Activated T-cell treated with anti-CD3 and anti-CD28 coated beads, Interleukin-2, amount 50 U/mL, for 24 hours (primary cell): ENCODE measurements at regions not wholly inside any gene's neighbourhood (a gene's known extent, or its start where the extent isn't known, plus 50 kb on each side); places are given as distances from the start of the nearest gene placed in this dataset.
"Not testable (repeated sequence)": the region's sequence is repeated elsewhere in the genome, so short reads cannot be mapped to it uniquely, and the experiment has no call there.

Experiments
- DNase-seq: peaks from one replicate; pipeline ENCODE4 v3.0.0-alpha.2; 2020
- H3K27ac Mint-ChIP-seq: 2 replicates; pipeline ENCODE4 v1.8.0; 2020; ENCODE audit warnings: mild to moderate bottlenecking, mixed read lengths
- H3K27me3 Mint-ChIP-seq: 2 replicates; pipeline ENCODE4 v1.8.0; 2020; ENCODE audit warnings: mixed read lengths
- H3K36me3 Mint-ChIP-seq: 2 replicates; pipeline ENCODE4 v1.8.0; 2020; ENCODE audit warnings: low read depth, mixed read lengths
- H3K4me1 Mint-ChIP-seq: 2 replicates; pipeline ENCODE4 v1.8.0; 2020; ENCODE audit warnings: low read depth, mixed read lengths
- H3K4me3 Mint-ChIP-seq: 2 replicates; pipeline ENCODE4 v1.8.0; 2020; ENCODE audit warnings: mild to moderate bottlenecking, moderate library complexity, mixed read lengths
- H3K9me3 Mint-ChIP-seq: 2 replicates; pipeline ENCODE4 v1.8.0; 2020; ENCODE audit warnings: mixed read lengths

DNA sequence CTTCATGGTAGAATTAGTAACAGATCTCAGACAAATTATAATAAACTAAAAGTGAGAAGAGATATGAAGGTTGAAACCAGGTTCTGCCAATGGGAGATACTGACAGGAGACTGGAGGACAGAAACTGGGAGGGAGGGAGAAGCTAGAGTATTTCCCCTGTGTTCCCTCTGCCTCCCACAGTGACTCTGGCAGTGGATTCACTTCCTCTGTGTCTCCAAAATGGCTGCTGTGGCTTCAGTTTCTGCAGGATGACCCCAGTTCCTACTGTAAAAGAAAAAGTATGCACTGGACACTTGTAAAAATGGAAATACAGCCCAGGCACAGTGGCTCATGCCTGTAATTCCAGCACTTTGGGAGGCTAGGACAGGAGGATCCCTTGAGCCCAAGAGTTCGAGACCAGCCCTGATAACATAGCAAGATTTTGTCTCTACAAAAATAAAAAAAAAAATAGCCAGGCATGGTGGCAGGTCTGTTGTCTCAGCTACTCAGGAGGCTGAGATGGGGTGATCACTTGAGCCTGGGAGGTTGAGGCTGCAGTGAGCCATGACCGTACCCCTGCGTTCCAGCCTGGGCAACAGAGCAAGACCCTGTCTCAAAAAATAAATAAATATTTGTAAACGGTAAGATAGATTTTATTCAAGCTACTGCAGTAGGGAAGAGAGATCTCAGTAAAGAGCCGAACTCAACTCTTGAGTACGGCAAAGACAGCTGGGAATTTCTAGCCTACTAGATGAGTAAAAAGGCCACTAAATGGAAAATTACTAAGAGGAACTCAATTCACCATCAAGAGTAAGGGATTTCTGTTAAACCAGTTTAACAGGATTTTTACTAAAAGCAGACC, 156.6 kb upstream of the TRIM24 start:
- Mint-ChIP-seq H3K4me1 (no peaks in the 10 kb centered on the region), H3K27ac (no peak overlapping the region), H3K27me3 (no peaks in the 10 kb centered on the region), H3K9me3 (no peaks in the 10 kb centered on the region), H3K4me3 (no peak overlapping the region), H3K36me3 (no peaks in the 10 kb centered on the region)
- DNase-seq, result no peak

GRCh38 chr7:138304071-138304320, 156.1 kb upstream of the TRIM24 start:
- no peak overlapping the region for H3K4me3 Mint-ChIP-seq
- DNase-seq, result no peak
- H3K27me3 Mint-ChIP-seq, result no peaks in the 10 kb centered on the region
- H3K4me1 Mint-ChIP-seq, result no peaks in the 10 kb centered on the region
- H3K36me3 Mint-ChIP-seq, result no peaks in the 10 kb centered on the region
- H3K9me3 Mint-ChIP-seq, result no peaks in the 10 kb centered on the region
- no peak overlapping the region for H3K27ac Mint-ChIP-seq

GRCh38 chr7:138307633-138308032, 152.4 kb upstream of the TRIM24 start:
- no peak overlapping the region for H3K27ac Mint-ChIP-seq
- DNase-seq, result no peak
- H3K27me3 Mint-ChIP-seq, result no peaks in the 10 kb centered on the region
- H3K4me3 Mint-ChIP-seq, result no peak overlapping the region
- no peaks in the 10 kb centered on the region for H3K9me3 Mint-ChIP-seq
- H3K36me3 Mint-ChIP-seq, result no peaks in the 10 kb centered on the region
- H3K4me1 Mint-ChIP-seq, result no peaks in the 10 kb centered on the region

GRCh38 chr7:138308136-138308535, 151.9 kb upstream of the TRIM24 start:
- no peaks in the 10 kb centered on the region for H3K4me1 Mint-ChIP-seq
- DNase-seq, result no peak
- H3K36me3 Mint-ChIP-seq, result no peaks in the 10 kb centered on the region
- H3K9me3 Mint-ChIP-seq, result no peaks in the 10 kb centered on the region
- H3K27me3 Mint-ChIP-seq, result no peaks in the 10 kb centered on the region
- no peak overlapping the region for H3K27ac Mint-ChIP-seq
- no peak overlapping the region for H3K4me3 Mint-ChIP-seq

GRCh38 chr7:138309186-138309585, 150.9 kb upstream of the TRIM24 start:
- Mint-ChIP-seq H3K27me3 (no peaks in the 10 kb centered on the region), H3K4me3 (no peak overlapping the region), H3K36me3 (no peaks in the 10 kb centered on the region), H3K4me1 (no peaks in the 10 kb centered on the region), H3K27ac (no peak overlapping the region), H3K9me3 (no peaks in the 10 kb centered on the region)
- DNase-seq, result no peak

DNA sequence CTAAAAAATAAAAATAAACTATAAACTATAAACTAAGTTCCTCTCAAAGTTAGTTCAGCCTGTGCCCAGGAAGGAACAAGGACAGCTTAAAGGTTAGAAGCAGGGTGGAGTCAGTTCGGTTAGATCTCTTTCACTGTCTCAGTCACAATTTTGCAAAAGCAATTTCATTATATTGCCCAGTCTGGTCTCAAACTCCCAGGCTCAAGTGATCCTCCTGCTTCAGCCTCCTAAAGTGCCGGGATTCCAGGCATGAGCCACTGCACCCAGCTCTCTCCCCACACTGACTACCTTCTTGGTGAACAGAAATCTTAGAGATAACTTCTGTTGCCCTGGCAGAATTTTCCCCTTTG, 146.3 kb upstream of the TRIM24 start:
- Mint-ChIP-seq H3K9me3 (no peaks in the 10 kb centered on the region), H3K27me3 (peaks cover 8% of the 10 kb centered on the region), H3K27ac (no peak overlapping the region), H3K36me3 (no peaks in the 10 kb centered on the region), H3K4me3 (no peak overlapping the region), H3K4me1 (no peaks in the 10 kb centered on the region)
- DNase-seq, result no peak

DNA sequence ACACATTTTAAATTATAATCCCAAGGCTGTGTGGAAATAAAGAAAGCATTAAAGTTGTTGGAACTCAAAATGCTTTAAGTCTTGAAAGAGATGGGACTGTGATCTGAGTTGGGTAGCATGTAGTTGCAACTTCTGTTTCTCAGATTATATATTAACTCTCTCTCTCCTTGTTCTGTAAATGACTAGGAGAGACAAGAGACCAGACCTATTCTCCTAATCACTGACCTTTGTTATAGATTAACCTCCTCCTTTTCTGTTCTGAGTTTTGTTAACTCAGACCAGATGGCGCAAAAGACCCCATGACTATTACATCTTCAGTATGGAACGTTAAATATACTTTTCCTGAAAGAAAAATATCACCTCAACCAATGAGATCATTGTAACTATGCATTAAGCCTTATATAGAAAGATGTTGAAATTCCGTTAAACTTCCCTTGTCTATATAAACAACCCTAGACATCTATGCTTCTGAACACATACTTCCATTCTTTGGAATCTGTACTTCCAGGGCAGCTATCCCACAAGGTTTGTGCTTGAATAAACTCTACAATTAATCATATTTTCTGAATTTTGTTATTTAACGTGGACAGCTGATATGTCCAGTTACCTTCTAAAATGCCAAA, 143.5 kb upstream of the TRIM24 start:
- Mint-ChIP-seq H3K4me1 (no peaks in the 10 kb centered on the region), H3K9me3 (no peaks in the 10 kb centered on the region), H3K27me3 (peaks cover 9% of the 10 kb centered on the region), H3K27ac (no peak overlapping the region), H3K36me3 (no peaks in the 10 kb centered on the region), H3K4me3 (no peak overlapping the region)
- no peak for DNase-seq

DNA sequence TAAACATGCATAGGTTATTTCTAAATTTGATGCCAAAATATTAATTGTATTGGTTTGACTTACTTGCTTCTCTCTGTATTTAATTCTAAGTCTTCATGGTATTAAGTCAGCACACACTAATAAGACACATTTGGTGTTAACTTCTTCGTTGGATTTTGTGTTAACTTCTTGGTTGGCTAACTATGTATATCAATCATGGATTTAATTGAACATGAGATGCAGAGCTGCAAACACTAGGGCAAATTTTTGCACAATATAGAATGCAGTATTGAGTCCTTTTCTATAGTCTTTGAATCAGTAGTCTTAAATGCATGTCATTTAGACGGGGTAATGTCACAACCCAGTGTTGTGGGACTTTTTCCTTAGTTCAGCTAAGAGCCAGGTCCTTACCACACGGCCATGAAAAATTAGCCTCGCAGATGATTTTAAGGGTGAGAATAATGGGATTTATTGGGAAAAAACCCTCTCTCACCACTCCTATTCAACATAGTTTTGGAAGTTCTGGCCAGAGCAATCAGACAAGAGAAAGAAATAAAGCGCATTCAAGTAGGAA, 142.9 kb upstream of the TRIM24 start:
- Mint-ChIP-seq H3K27me3 (peaks cover 11% of the 10 kb centered on the region), H3K9me3 (no peaks in the 10 kb centered on the region), H3K36me3 (no peaks in the 10 kb centered on the region), H3K27ac (no peak overlapping the region), H3K4me1 (no peaks in the 10 kb centered on the region), H3K4me3 (no peak overlapping the region)
- DNase-seq, result no peak

DNA sequence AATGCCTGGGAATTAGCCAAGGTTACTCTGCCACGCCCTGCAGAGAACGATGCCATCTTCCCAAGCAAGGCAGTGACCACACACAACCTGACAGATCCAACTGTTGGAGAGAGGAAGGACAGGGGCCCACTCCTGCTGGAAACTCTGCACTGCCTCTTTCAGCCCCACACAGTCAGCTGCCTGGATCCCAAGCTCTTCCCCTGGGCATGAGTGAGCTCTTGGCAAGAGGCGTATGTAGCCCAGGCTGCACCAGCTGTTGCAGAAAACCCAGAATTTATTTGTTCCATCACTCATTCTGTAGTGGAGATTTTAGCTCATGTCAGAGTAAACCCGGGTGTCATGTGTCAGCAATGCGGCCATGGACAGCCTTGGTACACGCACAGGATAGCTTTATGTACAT, 135.1 kb upstream of the TRIM24 start:
- Mint-ChIP-seq H3K4me1 (no peaks in the 10 kb centered on the region), H3K27me3 (peaks cover 2% of the 10 kb centered on the region), H3K4me3 (no peak overlapping the region), H3K9me3 (peaks cover 16% of the 10 kb centered on the region), H3K27ac (no peak overlapping the region), H3K36me3 (no peaks in the 10 kb centered on the region)
- no peak for DNase-seq

GRCh38 chr7:138325434-138325833, 134.6 kb upstream of the TRIM24 start:
- Mint-ChIP-seq H3K36me3 (no peaks in the 10 kb centered on the region), H3K27me3 (peaks cover 2% of the 10 kb centered on the region), H3K9me3 (peaks cover 16% of the 10 kb centered on the region), H3K4me1 (no peaks in the 10 kb centered on the region), H3K4me3 (no peak overlapping the region), H3K27ac (no peak overlapping the region)
- DNase-seq, result no peak

DNA sequence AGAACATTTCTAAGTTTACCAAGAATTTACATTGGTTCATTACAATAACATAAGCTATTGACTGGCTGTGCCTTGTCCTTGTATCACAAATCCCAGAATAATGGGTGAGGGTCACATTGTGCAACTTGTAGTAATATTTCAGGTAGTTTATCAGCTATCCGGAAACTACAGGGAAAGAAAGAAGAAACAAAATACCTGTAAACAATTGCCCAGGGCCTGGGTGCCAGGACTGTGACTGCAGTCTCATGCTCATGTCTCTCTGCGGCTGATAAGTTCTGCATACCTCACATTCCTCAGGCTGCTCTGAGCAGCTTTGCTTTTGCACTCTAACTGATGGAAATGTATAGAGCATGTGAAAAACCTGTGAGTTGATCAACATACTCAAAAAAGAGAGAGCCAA, 131.8 kb upstream of the TRIM24 start:
- Mint-ChIP-seq H3K36me3 (no peaks in the 10 kb centered on the region), H3K4me3 (no peak overlapping the region), H3K27me3 (no peaks in the 10 kb centered on the region), H3K27ac (no peak overlapping the region), H3K9me3 (peaks cover 19% of the 10 kb centered on the region), H3K4me1 (no peaks in the 10 kb centered on the region)
- no peak for DNase-seq

DNA sequence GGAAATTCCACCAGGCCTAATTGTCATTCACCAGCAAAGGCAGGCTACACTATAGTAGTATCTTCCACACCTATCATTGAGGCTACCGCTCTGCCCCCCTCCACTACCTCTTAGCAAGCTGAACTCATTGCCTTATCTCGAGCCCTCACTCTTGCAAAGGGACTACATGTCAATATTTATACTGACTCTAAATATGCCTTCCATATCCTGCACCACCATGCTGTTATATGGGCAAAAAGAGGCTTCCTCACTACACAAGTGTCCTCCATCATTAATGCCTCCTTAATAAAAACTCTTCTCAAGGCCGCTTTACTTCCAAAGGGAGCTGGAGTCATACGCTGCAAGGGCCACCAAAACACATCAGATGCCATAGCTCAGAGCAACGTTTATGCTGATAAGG, 127.2 kb upstream of the TRIM24 start:
- H3K36me3 Mint-ChIP-seq, H3K27ac Mint-ChIP-seq, H3K4me3 Mint-ChIP-seq, H3K27me3 Mint-ChIP-seq, H3K4me1 Mint-ChIP-seq, DNase-seq: not testable (repeated sequence)
- peaks cover 25% of the 10 kb centered on the region for H3K9me3 Mint-ChIP-seq

DNA sequence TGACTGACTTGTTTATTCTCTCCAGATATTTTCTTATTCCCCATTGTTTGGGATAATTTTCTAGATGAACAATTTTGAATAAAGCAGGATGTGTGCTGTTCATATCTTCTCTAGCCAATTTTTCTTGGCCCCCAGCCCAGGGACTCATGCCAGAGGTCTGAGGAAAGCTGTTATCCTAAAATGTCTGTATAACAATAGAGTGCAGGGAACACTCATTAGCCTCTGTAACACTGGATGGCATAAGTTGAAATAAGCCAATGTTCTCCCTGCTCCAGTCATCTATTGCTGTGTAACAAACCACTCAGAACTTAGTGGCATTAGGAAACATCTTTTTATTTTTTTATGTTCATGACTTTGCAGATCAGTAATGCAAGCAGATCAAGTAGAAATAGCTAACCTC, 121.7 kb upstream of the TRIM24 start:
- Mint-ChIP-seq H3K9me3 (peaks cover 37% of the 10 kb centered on the region), H3K4me1 (no peaks in the 10 kb centered on the region), H3K27ac (no peak overlapping the region), H3K4me3 (no peak overlapping the region), H3K27me3 (no peaks in the 10 kb centered on the region), H3K36me3 (no peaks in the 10 kb centered on the region)
- no peak for DNase-seq

DNA sequence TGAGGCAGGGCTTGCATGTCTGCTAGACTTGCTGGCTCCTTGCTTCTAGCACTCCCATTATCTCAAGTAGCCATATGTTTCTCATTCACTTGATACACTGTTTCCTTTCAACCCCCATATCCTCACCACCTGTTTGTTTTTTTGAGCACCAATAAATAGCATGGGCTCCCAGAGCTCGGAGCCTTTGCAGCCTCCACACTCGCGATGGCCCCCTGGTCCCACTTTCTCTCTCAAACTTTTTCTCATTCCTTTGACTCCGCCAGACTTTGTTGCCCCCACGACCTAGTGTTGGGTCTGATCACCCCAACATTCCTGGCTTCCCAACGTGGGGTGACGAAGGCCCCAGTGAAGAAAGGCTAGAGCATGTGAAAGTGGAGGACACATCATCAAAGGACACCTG, 120.8 kb upstream of the TRIM24 start:
- not testable (repeated sequence) for H3K4me3 Mint-ChIP-seq, H3K36me3 Mint-ChIP-seq, H3K27ac Mint-ChIP-seq, DNase-seq, H3K27me3 Mint-ChIP-seq, H3K4me1 Mint-ChIP-seq
- H3K9me3 Mint-ChIP-seq, result peaks cover 38% of the 10 kb centered on the region

GRCh38 chr7:138342990-138343389, 117.1 kb upstream of the TRIM24 start:
- DNase-seq, result no peak
- H3K4me3 Mint-ChIP-seq, result no peak overlapping the region
- H3K9me3 Mint-ChIP-seq, result peaks cover 49% of the 10 kb centered on the region
- no peak overlapping the region for H3K27ac Mint-ChIP-seq
- no peaks in the 10 kb centered on the region for H3K4me1 Mint-ChIP-seq
- no peaks in the 10 kb centered on the region for H3K27me3 Mint-ChIP-seq
- no peaks in the 10 kb centered on the region for H3K36me3 Mint-ChIP-seq
